ENCODE measurements at regions not wholly inside any gene's neighbourhood (a gene's known extent, or its start where the extent isn't known, plus 50 kb on each side); places are given as distances from the start of the nearest gene placed in this dataset.

- TF ChIP-seq, protein P1, sequence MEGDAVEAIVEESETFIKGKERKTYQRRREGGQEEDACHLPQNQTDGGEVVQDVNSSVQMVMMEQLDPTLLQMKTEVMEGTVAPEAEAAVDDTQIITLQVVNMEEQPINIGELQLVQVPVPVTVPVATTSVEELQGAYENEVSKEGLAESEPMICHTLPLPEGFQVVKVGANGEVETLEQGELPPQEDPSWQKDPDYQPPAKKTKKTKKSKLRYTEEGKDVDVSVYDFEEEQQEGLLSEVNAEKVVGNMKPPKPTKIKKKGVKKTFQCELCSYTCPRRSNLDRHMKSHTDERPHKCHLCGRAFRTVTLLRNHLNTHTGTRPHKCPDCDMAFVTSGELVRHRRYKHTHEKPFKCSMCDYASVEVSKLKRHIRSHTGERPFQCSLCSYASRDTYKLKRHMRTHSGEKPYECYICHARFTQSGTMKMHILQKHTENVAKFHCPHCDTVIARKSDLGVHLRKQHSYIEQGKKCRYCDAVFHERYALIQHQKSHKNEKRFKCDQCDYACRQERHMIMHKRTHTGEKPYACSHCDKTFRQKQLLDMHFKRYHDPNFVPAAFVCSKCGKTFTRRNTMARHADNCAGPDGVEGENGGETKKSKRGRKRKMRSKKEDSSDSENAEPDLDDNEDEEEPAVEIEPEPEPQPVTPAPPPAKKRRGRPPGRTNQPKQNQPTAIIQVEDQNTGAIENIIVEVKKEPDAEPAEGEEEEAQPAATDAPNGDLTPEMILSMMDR (IDR thresholded peaks at IDR 0.05; ENCODE audit: low read depth, low read length, missing input control): no peak
- TF ChIP-seq ATF3 (IDR thresholded peaks at IDR 0.05): no peak
These were observed 384.4 kb downstream of the EIPR1 start (continued) for GRCh38 chr2:2993172-2993692.

- no peak for DNase-seq (ENCODE audit: low spot score)
- 60% methylated on average over 3 of the region's 3 CpGs for WGBS
- no peak overlapping the region for H3K4me3 ChIP-seq (ENCODE audit: low read depth in 1 of 3, low read length in 3 of 3)
- H3K27ac ChIP-seq (ENCODE audit: low read depth in 1 of 2, low read length in 2 of 2): no peak overlapping the region
- H3K36me3 ChIP-seq (ENCODE audit: control insufficient read depth in 4 of 4, insufficient read depth in 3 of 4, low read depth in 1 of 4, low read length in 3 of 4): no peaks in the 10 kb centered on the region
- H3K9ac ChIP-seq (ENCODE audit: low read depth in 1 of 2, low read length in 2 of 2): no peak overlapping the region
- no peaks in the 10 kb centered on the region for H3K4me1 ChIP-seq (ENCODE audit: control insufficient read depth in 4 of 4, insufficient read depth in 4 of 4, low read length in 3 of 4)
- no peaks in the 10 kb centered on the region for H3K9me3 ChIP-seq (ENCODE audit: control insufficient read depth in 4 of 4, low read length in 3 of 4)
- TF ChIP-seq FOXA1 (IDR thresholded peaks at IDR 0.05) (no peak), RXRA (IDR thresholded peaks at IDR 0.05) (no peak), NR2F2 (IDR thresholded peaks at IDR 0.05) (no peak), TAF1 (conservative IDR thresholded peaks at IDR 0.05) (no peak)
- H3K27me3 ChIP-seq (ENCODE audit: control insufficient read depth in 4 of 4, insufficient read depth in 4 of 4, low read length in 3 of 4): no peaks in the 10 kb centered on the region
These were observed 385.0 kb downstream of the EIPR1 start for GRCh38 chr2:2992634-2993033.

GRCh38 chr2:2985020-2985419, 392.6 kb downstream of the EIPR1 start:
- TF ChIP-seq FOXA1 (IDR thresholded peaks at IDR 0.05) (no peak), NR2F2 (IDR thresholded peaks at IDR 0.05) (no peak), GABPA (IDR thresholded peaks at IDR 0.05 in 1 of 2, conservative IDR thresholded peaks at IDR 0.05 in 1 of 2) (no peak), JUND (IDR thresholded peaks at IDR 0.05) (no peak), HNF4A (conservative IDR thresholded peaks at IDR 0.05) (no peak), YY1 (IDR thresholded peaks at IDR 0.05) (no peak), RXRA (IDR thresholded peaks at IDR 0.05) (no peak), REST (IDR thresholded peaks at IDR 0.05) (no peak), ZBTB33 (IDR thresholded peaks at IDR 0.05) (no peak), ATF3 (IDR thresholded peaks at IDR 0.05) (no peak), MAX (IDR thresholded peaks at IDR 0.05) (no peak), RAD21 (IDR thresholded peaks at IDR 0.05) (no peak), EGR1 (IDR thresholded peaks at IDR 0.05; ENCODE audit: low read depth in 2 of 2) (no peak), SP1 (IDR thresholded peaks at IDR 0.05) (no peak), FOXA2 (IDR thresholded peaks at IDR 0.05) (no peak), HNF4G (IDR thresholded peaks at IDR 0.05) (no peak), TAF1 (conservative IDR thresholded peaks at IDR 0.05) (no peak)
- TF ChIP-seq, protein P1 (IDR thresholded peaks at IDR 0.05; ENCODE audit: low read depth, low read length, missing input control): no peak

More at GRCh38 chr2:2985020-2985419, 392.6 kb downstream of the EIPR1 start:
- Histone ChIP-seq H3K9me3 (ENCODE audit: control insufficient read depth in 4 of 4, low read length in 3 of 4) (peaks cover 0 to 2% (median 0%) of the 10 kb centered on the region in 4 donors), H3K36me3 (ENCODE audit: control insufficient read depth in 4 of 4, insufficient read depth in 3 of 4, low read depth in 1 of 4, low read length in 3 of 4) (no peaks in the 10 kb centered on the region), H3K27me3 (ENCODE audit: control insufficient read depth in 4 of 4, insufficient read depth in 4 of 4, low read length in 3 of 4) (no peaks in the 10 kb centered on the region), H3K9ac (ENCODE audit: low read depth in 1 of 2, low read length in 2 of 2) (no peak overlapping the region), H3K27ac (ENCODE audit: low read depth in 1 of 2, low read length in 2 of 2) (no peak overlapping the region), H3K4me3 (ENCODE audit: low read depth in 1 of 3, low read length in 3 of 3) (no peak overlapping the region), H3K4me1 (ENCODE audit: control insufficient read depth in 4 of 4, insufficient read depth in 4 of 4, low read length in 3 of 4) (no peaks in the 10 kb centered on the region)
- WGBS: 70% methylated on average over 2 of the region's 2 CpGs
- no peak for DNase-seq (ENCODE audit: low spot score)

All from liver (tissue), 8 donors.